A673 (cell line): ENCODE measurements at regions not wholly inside any gene's neighbourhood (a gene's known extent, or its start where the extent isn't known, plus 50 kb on each side); places are given as distances from the start of the nearest gene placed in this dataset.

Experiments
- BruUV-seq: library from RNA; stranded (reverse); fragments of 400-500 nt; replicated peaks from 2 replicates; lab custom pipeline; 2021; lab: Mats Ljungman, UMichigan
- CTCF ChIA-PET: fragments of 300-600 bp; sonication (Branson Sonifier 250); formaldehyde crosslinking; loops from one replicate; lab custom pipeline; 2022; ENCODE audit warnings: antibody characterized with exemption; lab: Charles Lee
- POLR2A ChIA-PET: fragments of 300-600 bp; sonication (Branson Sonifier 250); formaldehyde crosslinking; loops from one replicate; lab custom pipeline; 2022; ENCODE audit warnings: antibody characterized with exemption; ENCODE audit not compliant: low non-redundant PET; lab: Charles Lee
- DNase-seq: peaks from one replicate; pipeline ENCODE4 v3.0.0-alpha.2; 2015; ENCODE audit warnings: low spot score
- H3K27ac ChIP-seq: fragments of 200-600 bp; sonication (generic); 2 replicates; pipeline ENCODE4 v1.5.1; 2016; ENCODE audit warnings: mixed run types, low read depth, mild to moderate bottlenecking, mixed read lengths, antibody characterized with exemption, low read length; ENCODE audit not compliant: poor library complexity, severe bottlenecking
- H3K27me3 ChIP-seq: fragments of 200-600 bp; sonication (generic); replicated peaks from 2 replicates; pipeline ENCODE4 v1.6.1; 2017; ENCODE audit warnings: mixed run types, low read depth, mild to moderate bottlenecking, mixed read lengths, antibody characterized with exemption, low read length; ENCODE audit not compliant: insufficient read depth, poor library complexity
- H3K36me3 ChIP-seq: fragments of 200-600 bp; sonication (generic); 2 replicates; pipeline ENCODE4 v1.6.1; 2016; ENCODE audit warnings: mixed run types, mild to moderate bottlenecking, mixed read lengths, antibody characterized with exemption, low read length; ENCODE audit not compliant: insufficient read depth, poor library complexity, severe bottlenecking
- H3K4me1 ChIP-seq: fragments of 200-600 bp; sonication (generic); 2 replicates; pipeline ENCODE4 v1.6.1; 2017; ENCODE audit warnings: mixed run types, mild to moderate bottlenecking, mixed read lengths, antibody characterized with exemption, low read length; ENCODE audit not compliant: insufficient read depth, poor library complexity, severe bottlenecking
- H3K4me3 ChIP-seq: fragments of 200-600 bp; sonication (generic); 2 replicates; pipeline ENCODE4 v1.5.1; 2016; ENCODE audit warnings: low read depth, mixed run types, mild to moderate bottlenecking, mixed read lengths, low read length; ENCODE audit not compliant: poor library complexity, severe bottlenecking
- H3K9me3 ChIP-seq: fragments of 200-600 bp; sonication (generic); 2 replicates; pipeline ENCODE4 v1.6.1; 2016; ENCODE audit warnings: mixed run types, low read depth, mild to moderate bottlenecking, mixed read lengths, antibody characterized with exemption, low read length; ENCODE audit not compliant: poor library complexity, severe bottlenecking
- EZH2 ChIP-seq: fragments of 200-600 bp; sonication (generic); IDR thresholded peaks from 2 replicates; pipeline ENCODE4 v1.6.1; 2017; ENCODE audit warnings: borderline replicate concordance, low read depth, mild to moderate bottlenecking, mixed read lengths, antibody characterized with exemption, low read length; ENCODE audit not compliant: poor library complexity, severe bottlenecking
- intact Hi-C: fragments of 100-400 bp; cut with micrococcal nuclease; formaldehyde crosslinking; loops from one replicate; pipeline ENCODE4 v1.10.0; 2022; ENCODE audit not compliant: unreplicated experiment
- TF ChIP-seq, protein P1 (sequence below): fragments of 300-800, 200-600 bp; sonication (generic); conservative IDR thresholded peaks from 2 replicates; pipeline ENCODE4 v1.5.1; 2017; ENCODE audit warnings: low read depth, mild to moderate bottlenecking, antibody characterized with exemption, low read length, moderate library complexity, mixed read lengths

GRCh38 chr22:33213383-33214075 lies 155.3 kb upstream of the SYN3 start:
- ChIA-PET POLR2A (no interaction called here), CTCF (no interaction called here)
- no TSS peak for BruUV-seq
- Histone ChIP-seq H3K4me1 (no peaks in the 10 kb centered on the region), H3K27ac (no peak overlapping the region), H3K27me3 (no peaks in the 10 kb centered on the region), H3K9me3 (no peaks in the 10 kb centered on the region), H3K4me3 (no peak overlapping the region), H3K36me3 (no peaks in the 10 kb centered on the region)
- no peak for DNase-seq
- intact Hi-C loops, result loop anchor here (5.0 kb wide), 1 partner anchor 551 kb away; no protein-coding TSS in a partner anchor
- TF ChIP-seq EZH2, result no peak
- TF ChIP-seq, protein P1, sequence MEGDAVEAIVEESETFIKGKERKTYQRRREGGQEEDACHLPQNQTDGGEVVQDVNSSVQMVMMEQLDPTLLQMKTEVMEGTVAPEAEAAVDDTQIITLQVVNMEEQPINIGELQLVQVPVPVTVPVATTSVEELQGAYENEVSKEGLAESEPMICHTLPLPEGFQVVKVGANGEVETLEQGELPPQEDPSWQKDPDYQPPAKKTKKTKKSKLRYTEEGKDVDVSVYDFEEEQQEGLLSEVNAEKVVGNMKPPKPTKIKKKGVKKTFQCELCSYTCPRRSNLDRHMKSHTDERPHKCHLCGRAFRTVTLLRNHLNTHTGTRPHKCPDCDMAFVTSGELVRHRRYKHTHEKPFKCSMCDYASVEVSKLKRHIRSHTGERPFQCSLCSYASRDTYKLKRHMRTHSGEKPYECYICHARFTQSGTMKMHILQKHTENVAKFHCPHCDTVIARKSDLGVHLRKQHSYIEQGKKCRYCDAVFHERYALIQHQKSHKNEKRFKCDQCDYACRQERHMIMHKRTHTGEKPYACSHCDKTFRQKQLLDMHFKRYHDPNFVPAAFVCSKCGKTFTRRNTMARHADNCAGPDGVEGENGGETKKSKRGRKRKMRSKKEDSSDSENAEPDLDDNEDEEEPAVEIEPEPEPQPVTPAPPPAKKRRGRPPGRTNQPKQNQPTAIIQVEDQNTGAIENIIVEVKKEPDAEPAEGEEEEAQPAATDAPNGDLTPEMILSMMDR, result no peak

GRCh38 chr22:33209930-33210784 lies 152.0 kb upstream of the SYN3 start:
- Histone ChIP-seq H3K4me3 (no peak overlapping the region), H3K9me3 (no peaks in the 10 kb centered on the region), H3K36me3 (no peaks in the 10 kb centered on the region), H3K27ac (no peak overlapping the region), H3K27me3 (peaks cover 9% of the 10 kb centered on the region), H3K4me1 (no peaks in the 10 kb centered on the region)
- ChIA-PET CTCF (interaction anchor here (0.6 kb wide), 1 partner anchor 524 kb away, joined by 3 read pairs; no protein-coding TSS in a partner anchor), POLR2A (no interaction called here)
- TF ChIP-seq, protein P1, result peak; percentile 70
- TF ChIP-seq EZH2, result no peak
- BruUV-seq, result no TSS peak
- intact Hi-C loops, result loop anchor here (2.0 to 5.0 kb wide), 2 partner anchors 191 to 548 kb away; no protein-coding TSS in a partner anchor
- DNase-seq, result peak; percentile 56

DNA sequence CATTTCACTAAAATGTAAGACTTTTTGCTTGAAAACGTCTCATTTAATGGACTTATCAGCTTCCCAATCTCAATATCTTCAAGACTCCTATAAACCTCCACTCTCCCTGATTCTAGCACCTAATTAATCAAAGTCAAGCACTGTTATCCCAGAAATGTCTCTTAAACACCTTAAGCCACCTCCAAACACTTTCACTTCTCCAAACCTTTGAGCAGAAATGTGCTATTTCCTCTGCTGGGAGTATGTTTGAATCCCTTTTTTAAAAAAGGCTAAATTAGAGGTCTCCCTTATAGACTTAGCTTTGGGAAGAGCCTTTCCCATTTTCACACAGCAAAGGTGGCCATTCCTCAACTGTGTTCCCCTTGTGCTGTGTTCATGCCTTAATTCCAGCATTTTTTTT lies 146.2 kb upstream of the SYN3 start:
- Histone ChIP-seq H3K27me3 (peaks cover 11% of the 10 kb centered on the region), H3K4me3 (no peak overlapping the region), H3K27ac (no peak overlapping the region), H3K36me3 (no peaks in the 10 kb centered on the region), H3K4me1 (no peaks in the 10 kb centered on the region), H3K9me3 (no peaks in the 10 kb centered on the region)
- intact Hi-C loops, result no loop called here
- no peak for TF ChIP-seq EZH2
- TF ChIP-seq, protein P1, result no peak
- CTCF ChIA-PET, result interaction anchor here (0.6 kb wide), 1 partner anchor 670 kb away, joined by 3 read pairs; no protein-coding TSS in a partner anchor
- POLR2A ChIA-PET, result no interaction called here
- BruUV-seq, result no TSS peak
- DNase-seq, result no peak
